ENCODE measurements at regions not wholly inside any gene's neighbourhood (a gene's known extent, or its start where the extent isn't known, plus 50 kb on each side); places are given as distances from the start of the nearest gene placed in this dataset.

DNA sequence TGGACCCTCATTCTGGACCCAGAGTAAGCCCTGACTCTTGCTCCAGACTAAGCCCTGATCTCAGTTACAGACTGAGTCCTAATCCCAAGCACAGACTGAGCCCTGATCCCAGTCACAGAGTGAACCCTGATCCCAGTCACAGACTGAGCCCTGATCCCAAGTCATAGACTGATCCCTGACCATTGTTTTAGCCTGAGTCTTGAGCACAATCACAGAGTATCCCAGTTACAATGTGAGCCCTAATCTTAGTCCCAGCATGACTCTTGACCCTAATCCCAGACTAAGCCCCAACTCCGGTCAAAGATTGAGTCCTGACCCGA lies 240.6 kb downstream of the RBM19 start:
- Mint-ChIP-seq H3K4me3 (no peak overlapping the region), H3K36me3 (no peaks in the 10 kb centered on the region), H3K27me3 (ENCODE audit: low read depth) (peaks cover 67% of the 10 kb centered on the region), H3K4me1 (no peaks in the 10 kb centered on the region), H3K9me3 (no peaks in the 10 kb centered on the region), H3K27ac (no peak overlapping the region)
- TF ChIP-seq, protein P1, sequence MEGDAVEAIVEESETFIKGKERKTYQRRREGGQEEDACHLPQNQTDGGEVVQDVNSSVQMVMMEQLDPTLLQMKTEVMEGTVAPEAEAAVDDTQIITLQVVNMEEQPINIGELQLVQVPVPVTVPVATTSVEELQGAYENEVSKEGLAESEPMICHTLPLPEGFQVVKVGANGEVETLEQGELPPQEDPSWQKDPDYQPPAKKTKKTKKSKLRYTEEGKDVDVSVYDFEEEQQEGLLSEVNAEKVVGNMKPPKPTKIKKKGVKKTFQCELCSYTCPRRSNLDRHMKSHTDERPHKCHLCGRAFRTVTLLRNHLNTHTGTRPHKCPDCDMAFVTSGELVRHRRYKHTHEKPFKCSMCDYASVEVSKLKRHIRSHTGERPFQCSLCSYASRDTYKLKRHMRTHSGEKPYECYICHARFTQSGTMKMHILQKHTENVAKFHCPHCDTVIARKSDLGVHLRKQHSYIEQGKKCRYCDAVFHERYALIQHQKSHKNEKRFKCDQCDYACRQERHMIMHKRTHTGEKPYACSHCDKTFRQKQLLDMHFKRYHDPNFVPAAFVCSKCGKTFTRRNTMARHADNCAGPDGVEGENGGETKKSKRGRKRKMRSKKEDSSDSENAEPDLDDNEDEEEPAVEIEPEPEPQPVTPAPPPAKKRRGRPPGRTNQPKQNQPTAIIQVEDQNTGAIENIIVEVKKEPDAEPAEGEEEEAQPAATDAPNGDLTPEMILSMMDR (IDR thresholded peaks at IDR 0.05; ENCODE audit: unreplicated experiment), result no peak
- no peak for DNase-seq (ENCODE audit: low spot score in 2 of 2, unreplicated experiment in 2 of 2)

DNA sequence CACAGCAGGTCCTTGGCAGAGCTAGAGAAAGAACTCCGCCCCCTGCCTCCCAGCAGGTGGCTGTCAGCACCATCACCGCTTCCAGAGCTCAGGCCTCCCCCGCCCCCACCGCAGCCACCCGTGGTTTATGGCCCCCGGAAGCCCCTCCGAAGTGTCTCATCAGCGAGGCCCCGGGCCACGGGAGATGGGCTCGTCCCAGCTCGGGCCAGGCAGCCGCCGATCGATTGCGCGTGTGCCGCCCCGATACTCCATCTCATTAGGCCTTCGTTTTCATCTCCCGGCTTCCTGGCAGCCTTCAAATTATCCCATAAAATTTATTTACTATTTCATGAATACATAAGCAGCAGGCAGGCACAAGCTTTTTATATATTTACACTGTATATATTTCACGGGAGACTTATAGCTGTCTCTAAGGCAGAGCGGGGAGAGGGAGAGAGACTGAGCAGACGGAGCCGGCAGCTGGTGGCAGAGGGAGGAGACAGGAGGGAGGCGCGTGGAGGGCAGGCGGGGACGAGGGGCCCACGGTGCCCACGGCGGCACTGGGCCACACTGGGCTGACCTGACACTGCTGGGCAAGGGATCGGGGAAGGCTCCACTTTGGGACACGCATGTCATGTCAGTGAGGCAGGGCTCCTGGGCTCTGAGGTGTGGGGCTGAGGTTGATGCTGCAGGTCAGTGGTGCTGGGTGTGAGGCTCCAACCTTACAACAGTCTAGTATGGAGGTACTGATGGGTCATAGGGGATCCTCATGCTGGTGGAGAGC lies 241.2 kb downstream of the RBM19 start:
- Mint-ChIP-seq H3K4me3 (no peak overlapping the region), H3K9me3 (no peaks in the 10 kb centered on the region), H3K36me3 (no peaks in the 10 kb centered on the region), H3K27me3 (ENCODE audit: low read depth) (peaks cover 64% of the 10 kb centered on the region), H3K4me1 (no peaks in the 10 kb centered on the region), H3K27ac (no peak overlapping the region)
- DNase-seq (ENCODE audit: low spot score in 2 of 2, unreplicated experiment in 2 of 2), result no peak
- TF ChIP-seq, protein P1 (IDR thresholded peaks at IDR 0.05; ENCODE audit: unreplicated experiment), result no peak

DNA sequence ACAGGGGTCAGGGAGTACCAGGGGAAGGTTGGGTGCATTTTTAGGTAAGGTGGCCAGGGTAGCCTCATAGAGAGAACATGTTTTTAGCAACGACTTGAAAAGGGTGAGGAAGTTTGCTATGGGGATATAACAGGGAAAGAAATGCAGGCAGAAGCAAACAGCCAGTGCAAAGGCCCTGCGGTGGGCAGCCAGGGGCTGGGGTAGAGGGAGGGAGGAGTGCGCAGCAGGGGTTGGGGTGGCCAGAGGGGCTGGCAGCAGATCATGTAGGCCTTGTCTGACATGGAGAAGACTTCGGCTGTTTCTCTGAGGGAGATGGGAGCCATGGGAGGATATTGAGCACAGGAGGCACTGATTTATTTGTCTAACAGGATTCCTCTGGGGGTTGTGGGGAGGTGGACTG lies 242.5 kb downstream of the RBM19 start:
- no peaks in the 10 kb centered on the region for H3K4me1 Mint-ChIP-seq
- H3K27me3 Mint-ChIP-seq (ENCODE audit: low read depth), result peaks cover 65% of the 10 kb centered on the region
- no peaks in the 10 kb centered on the region for H3K9me3 Mint-ChIP-seq
- TF ChIP-seq, protein P1 (IDR thresholded peaks at IDR 0.05; ENCODE audit: unreplicated experiment), result no peak
- no peaks in the 10 kb centered on the region for H3K36me3 Mint-ChIP-seq
- H3K4me3 Mint-ChIP-seq, result no peak overlapping the region
- H3K27ac Mint-ChIP-seq, result no peak overlapping the region
- no peak for DNase-seq (ENCODE audit: low spot score in 2 of 2, unreplicated experiment in 2 of 2)

DNA sequence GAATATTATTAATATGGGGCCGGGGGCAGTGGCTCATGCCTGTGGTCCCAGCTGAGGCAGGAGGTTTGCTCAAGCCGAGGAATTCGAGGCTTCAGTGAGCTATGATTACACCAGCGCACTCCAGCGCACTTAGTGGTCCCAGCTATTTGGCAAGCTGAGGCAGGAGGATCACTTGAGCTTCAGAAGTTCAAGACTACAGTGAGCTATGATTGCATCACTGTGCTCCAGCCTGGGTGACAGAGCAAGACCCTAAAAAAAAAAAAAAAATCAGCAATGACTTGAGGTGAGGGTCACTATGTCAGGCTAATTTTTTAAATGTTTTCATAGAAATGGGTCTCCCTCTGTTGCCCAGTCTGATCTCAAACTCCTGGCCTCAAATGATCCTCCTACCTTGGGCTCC lies 243.4 kb downstream of the RBM19 start:
- no peaks in the 10 kb centered on the region for H3K4me1 Mint-ChIP-seq

DNA sequence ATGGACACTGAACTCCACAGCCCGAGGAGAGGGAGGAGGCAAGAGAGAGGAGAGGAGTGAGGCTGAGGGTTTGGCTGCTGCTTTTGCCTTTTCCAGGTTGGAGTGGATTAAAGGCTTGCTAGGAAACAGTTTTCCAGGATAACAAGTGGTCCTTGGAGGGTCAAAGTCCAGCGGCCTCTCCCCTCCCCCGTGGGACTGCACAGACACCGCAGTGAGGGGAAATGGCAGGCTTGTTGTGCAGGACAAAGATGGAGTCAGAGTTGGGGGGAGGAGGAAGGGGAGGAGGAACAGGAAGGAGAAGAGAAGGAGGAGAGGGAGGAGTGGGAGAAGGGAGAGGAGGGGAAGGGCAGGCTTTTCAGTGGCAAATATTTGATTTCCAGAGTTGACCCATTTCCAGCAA lies 245.5 kb downstream of the RBM19 start:
- TF ChIP-seq, protein P1 (IDR thresholded peaks at IDR 0.05; ENCODE audit: unreplicated experiment), result no peak
- Mint-ChIP-seq H3K4me3 (no peak overlapping the region), H3K4me1 (no peaks in the 10 kb centered on the region), H3K27ac (no peak overlapping the region), H3K36me3 (no peaks in the 10 kb centered on the region), H3K9me3 (no peaks in the 10 kb centered on the region), H3K27me3 (ENCODE audit: low read depth) (peaks cover 61% of the 10 kb centered on the region)
- no peak for DNase-seq (ENCODE audit: low spot score in 2 of 2, unreplicated experiment in 2 of 2)

More for the DNA sequence above, 243.4 kb downstream of the RBM19 start:
- H3K9me3 Mint-ChIP-seq, result no peaks in the 10 kb centered on the region
- TF ChIP-seq, protein P1 (IDR thresholded peaks at IDR 0.05; ENCODE audit: unreplicated experiment), result no peak
- no peak overlapping the region for H3K4me3 Mint-ChIP-seq
- peaks cover 63% of the 10 kb centered on the region for H3K27me3 Mint-ChIP-seq (ENCODE audit: low read depth)
- H3K27ac Mint-ChIP-seq, result no peak overlapping the region
- no peaks in the 10 kb centered on the region for H3K36me3 Mint-ChIP-seq
- no peak for DNase-seq (ENCODE audit: low spot score in 2 of 2, unreplicated experiment in 2 of 2)

Measured in mesothelial cell of epicardium (in vitro differentiated cells).